Thyroid gland (tissue), 4 donors: ENCODE measurements at regions not wholly inside any gene's neighbourhood (a gene's known extent, or its start where the extent isn't known, plus 50 kb on each side); places are given as distances from the start of the nearest gene placed in this dataset.

Experiments used
- DNase-seq, 2 donors: peaks; one replicate each; pipeline ENCODE4 v3.0.0-alpha.2; 2019
- H3K27ac ChIP-seq, 3 donors: fragments of 200-600 bp; sonication (generic); 1 replicate in 2 of 3; 2 replicates in 1 of 3; pipeline ENCODE4 v1.5.1; 2016 to 2019; ENCODE audit warnings: mild to moderate bottlenecking in 1 of 3, moderate library complexity in 1 of 3
- H3K27me3 ChIP-seq: fragments of 200-600 bp; sonication (generic); one replicate; pipeline ENCODE4 v1.5.1; 2019
- H3K36me3 ChIP-seq, 2 donors: fragments of 200-600 bp; sonication (generic); one replicate each; pipeline ENCODE4 v1.5.1; 2016 to 2019
- H3K4me1 ChIP-seq, 2 donors: fragments of 200-600 bp; sonication (generic); one replicate each; pipeline ENCODE4 v1.5.1; 2017 to 2019
- H3K4me3 ChIP-seq, 3 donors: fragments of 200-600 bp; sonication (generic); replicated peaks in 1 of 3; 1 replicate in 2 of 3; 2 replicates in 1 of 3; pipeline ENCODE4 v1.5.1; 2016; ENCODE audit warnings: mild to moderate bottlenecking in 1 of 3
- H3K9me3 ChIP-seq: fragments of 200-600 bp; sonication (generic); one replicate; pipeline ENCODE4 v1.5.1; 2017
- POLR2A ChIP-seq, 2 donors: fragments of 450-650 bp; IDR thresholded peaks; one replicate each; pipeline ENCODE4 v1.6.1; 2017; ENCODE audit warnings: antibody characterized with exemption in 2 of 2, mild to moderate bottlenecking in 2 of 2, moderate library complexity in 1 of 2
- WGBS, 2 donors: methylation state at CpG; one replicate each; pipeline ENCODE4 v1.1.5; 2017; 5-methylcytosine and 5-hydroxymethylcytosine counted together
- intact Hi-C: fragments of 100-400 bp; cut with DNase I; formaldehyde crosslinking; loops from one replicate; pipeline ENCODE4 v1.15.1; 2023
- TF ChIP-seq, protein P1 (sequence below), 6 experiments: fragments of 200-600 bp in 3 of 6; fragments of 450-650 bp in 3 of 6; sonication (generic) in 3 of 6; IDR thresholded peaks; one replicate each; pipeline ENCODE4 v1.5.1; 2016 to 2019; ENCODE audit warnings: antibody characterized with exemption in 6 of 6, mild to moderate bottlenecking in 2 of 6, inconsistent platforms in 1 of 6, moderate library complexity in 1 of 6

DNA sequence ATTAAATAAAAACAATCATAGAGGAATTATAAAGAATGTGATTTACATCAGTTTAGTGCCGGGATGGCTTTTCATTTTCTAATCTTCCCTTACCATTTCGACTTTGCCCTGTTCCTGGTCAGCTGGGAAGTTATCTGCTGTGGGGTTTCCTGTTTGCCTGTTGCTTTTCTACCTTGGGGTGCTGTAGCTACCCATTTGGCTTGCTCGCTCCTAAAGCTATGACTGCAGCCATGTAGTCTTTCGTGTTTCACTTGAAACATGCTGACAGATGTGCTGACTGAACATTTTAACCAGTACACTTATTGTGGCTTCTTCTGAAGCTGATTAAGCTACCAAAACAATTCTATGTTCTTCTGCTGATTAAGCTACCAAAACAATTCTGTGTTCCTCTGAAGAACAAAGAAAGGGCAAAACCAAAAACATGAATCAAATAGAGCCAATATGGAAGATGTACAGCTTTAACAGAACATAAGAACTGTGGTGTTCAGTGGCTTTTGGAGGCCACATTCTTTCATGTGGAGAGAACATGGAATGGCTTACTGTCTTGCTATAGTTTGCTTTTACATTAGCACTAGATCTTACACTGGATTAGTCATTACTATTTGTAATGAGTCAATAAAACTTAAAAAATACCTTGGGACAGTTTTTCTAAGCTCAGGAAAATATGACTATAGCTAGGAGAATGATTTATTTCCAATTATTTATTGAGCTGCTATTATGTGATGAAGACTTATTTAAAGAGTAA, 440.4 kb downstream of the SPRY1 start:
- WGBS, 2 donors, result 80 to 84% methylated on average over 4 of the region's 4 CpGs
- H3K36me3 ChIP-seq, result no peaks in the 10 kb centered on the region
- H3K9me3 ChIP-seq, result no peaks in the 10 kb centered on the region
- no peak for DNase-seq
- TF ChIP-seq, protein P1, sequence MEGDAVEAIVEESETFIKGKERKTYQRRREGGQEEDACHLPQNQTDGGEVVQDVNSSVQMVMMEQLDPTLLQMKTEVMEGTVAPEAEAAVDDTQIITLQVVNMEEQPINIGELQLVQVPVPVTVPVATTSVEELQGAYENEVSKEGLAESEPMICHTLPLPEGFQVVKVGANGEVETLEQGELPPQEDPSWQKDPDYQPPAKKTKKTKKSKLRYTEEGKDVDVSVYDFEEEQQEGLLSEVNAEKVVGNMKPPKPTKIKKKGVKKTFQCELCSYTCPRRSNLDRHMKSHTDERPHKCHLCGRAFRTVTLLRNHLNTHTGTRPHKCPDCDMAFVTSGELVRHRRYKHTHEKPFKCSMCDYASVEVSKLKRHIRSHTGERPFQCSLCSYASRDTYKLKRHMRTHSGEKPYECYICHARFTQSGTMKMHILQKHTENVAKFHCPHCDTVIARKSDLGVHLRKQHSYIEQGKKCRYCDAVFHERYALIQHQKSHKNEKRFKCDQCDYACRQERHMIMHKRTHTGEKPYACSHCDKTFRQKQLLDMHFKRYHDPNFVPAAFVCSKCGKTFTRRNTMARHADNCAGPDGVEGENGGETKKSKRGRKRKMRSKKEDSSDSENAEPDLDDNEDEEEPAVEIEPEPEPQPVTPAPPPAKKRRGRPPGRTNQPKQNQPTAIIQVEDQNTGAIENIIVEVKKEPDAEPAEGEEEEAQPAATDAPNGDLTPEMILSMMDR (IDR thresholded peaks at IDR 0.05), result no peak
- no peak for TF ChIP-seq POLR2A (IDR thresholded peaks at IDR 0.05)
- H3K4me1 ChIP-seq, result no peaks in the 10 kb centered on the region
- no peaks in the 10 kb centered on the region for H3K27me3 ChIP-seq
- intact Hi-C loops, result no loop called here
- no peak overlapping the region for H3K27ac ChIP-seq
- no peak overlapping the region for H3K4me3 ChIP-seq

DNA sequence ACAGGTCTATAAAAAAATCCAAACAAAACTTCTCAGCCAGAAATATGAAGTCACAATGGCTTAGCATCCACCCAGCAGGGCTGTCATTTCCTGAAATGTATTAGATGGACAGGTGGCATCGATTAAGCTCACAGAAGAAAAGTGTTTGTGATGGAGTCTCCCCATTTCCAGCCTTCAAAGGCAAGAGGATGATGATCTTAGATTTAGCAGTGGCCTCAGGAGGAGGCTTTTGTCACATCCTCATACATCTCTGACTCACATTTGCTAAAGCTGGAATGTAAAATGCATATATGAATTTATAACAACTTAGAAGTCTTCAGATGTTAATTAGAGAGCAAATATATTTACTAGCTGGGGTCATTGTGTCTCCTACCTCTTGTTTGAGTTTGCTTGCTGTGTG, 441.9 kb downstream of the SPRY1 start:
- intact Hi-C loops, result no loop called here
- no peaks in the 10 kb centered on the region for H3K36me3 ChIP-seq

DNA sequence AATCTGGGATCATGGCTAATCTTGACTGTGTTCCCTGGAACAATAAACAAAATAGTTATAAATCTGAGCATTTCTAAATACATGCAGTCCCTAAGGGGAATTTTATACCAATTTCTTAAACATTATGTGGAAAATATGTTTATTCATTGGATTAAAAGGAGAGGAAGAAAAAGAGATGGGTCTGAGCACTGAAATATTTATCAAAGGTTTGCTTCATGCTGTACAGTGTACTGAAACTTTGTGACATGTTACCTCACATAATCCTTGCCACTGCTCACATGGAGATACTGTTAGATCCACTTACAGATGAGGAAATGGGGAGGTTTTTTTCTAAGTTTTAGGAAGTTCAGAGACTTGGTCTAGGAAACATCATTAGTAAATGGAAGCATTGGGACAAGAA, 443.6 kb downstream of the SPRY1 start:
- no peak for DNase-seq
- Histone ChIP-seq H3K27ac (no peak overlapping the region), H3K9me3 (no peaks in the 10 kb centered on the region), H3K27me3 (no peaks in the 10 kb centered on the region), H3K4me1 (no peaks in the 10 kb centered on the region), H3K36me3 (no peaks in the 10 kb centered on the region), H3K4me3 (no peak overlapping the region)
- intact Hi-C loops, result no loop called here
- no peak for TF ChIP-seq POLR2A (IDR thresholded peaks at IDR 0.05)
- TF ChIP-seq, protein P1 (IDR thresholded peaks at IDR 0.05), result no peak

More for the DNA sequence above, 441.9 kb downstream of the SPRY1 start:
- no peaks in the 10 kb centered on the region for H3K27me3 ChIP-seq
- TF ChIP-seq, protein P1 (IDR thresholded peaks at IDR 0.05), result no peak
- TF ChIP-seq POLR2A (IDR thresholded peaks at IDR 0.05), result no peak
- H3K4me1 ChIP-seq, result no peaks in the 10 kb centered on the region
- H3K9me3 ChIP-seq, result no peaks in the 10 kb centered on the region
- 50 to 56% methylated on average over 1 of the region's 1 CpG for WGBS, 2 donors
- no peak overlapping the region for H3K4me3 ChIP-seq
- H3K27ac ChIP-seq, result no peak overlapping the region
- no peak for DNase-seq

DNA sequence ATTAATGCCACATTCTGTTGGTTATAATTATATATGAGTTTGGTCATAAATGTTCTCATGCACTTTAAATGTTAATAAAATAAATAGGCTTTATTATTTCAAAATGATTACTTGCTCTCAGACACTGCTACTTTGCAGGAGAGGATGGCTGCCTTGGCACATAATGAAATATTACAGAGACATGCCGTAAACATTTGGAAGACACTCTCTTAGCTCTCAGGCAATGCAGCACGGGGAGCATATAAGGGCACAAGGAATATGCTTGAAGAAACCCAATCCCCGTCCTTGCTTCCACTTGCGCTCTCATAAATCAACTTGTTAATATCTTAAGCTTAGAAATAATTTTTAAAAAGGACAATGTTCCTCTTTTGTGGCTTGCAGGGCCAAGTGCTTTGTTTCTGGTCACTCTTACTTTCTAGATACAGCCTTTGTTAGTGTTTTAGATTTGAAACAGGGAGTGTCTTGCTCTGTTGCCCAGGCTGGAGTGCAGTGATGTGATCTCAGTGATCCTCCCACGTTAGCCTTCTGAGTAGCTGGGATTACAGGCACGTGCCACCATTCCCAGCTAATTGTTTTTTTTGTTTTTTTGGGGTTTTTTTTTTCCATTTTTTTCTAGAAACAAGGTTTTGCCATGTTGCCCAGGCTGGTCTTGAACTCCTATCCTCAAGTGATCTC, 445.0 kb downstream of the SPRY1 start:
- Histone ChIP-seq H3K27ac (no peak overlapping the region), H3K4me3 (no peak overlapping the region), H3K36me3 (no peaks in the 10 kb centered on the region), H3K9me3 (no peaks in the 10 kb centered on the region), H3K27me3 (no peaks in the 10 kb centered on the region), H3K4me1 (no peaks in the 10 kb centered on the region)
- WGBS, 2 donors, result 76 to 85% methylated on average over 6 of the region's 6 CpGs
- TF ChIP-seq, protein P1 (IDR thresholded peaks at IDR 0.05), result no peak
- intact Hi-C loops, result no loop called here
- DNase-seq, result no peak

DNA sequence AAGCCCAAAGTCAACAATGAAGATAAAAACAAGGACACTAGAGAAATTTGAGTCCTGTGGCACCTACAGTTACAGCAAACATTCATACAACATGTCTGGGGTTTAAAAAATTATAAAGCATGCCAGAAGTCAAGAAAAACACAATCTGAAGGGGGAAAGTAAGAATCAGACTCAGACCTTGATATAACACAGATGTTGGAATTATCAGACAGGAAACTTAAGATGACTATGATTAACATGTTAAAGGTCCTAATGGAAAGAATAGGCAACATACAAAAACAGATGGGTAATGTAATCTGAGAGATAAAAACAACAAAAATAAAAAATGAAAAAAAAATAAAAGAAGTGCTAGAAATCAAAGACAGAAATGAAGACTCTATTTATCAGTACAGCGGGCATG, 446.5 kb downstream of the SPRY1 start:
- H3K27me3 ChIP-seq, result no peaks in the 10 kb centered on the region
- H3K27ac ChIP-seq, result no peak overlapping the region
- no peaks in the 10 kb centered on the region for H3K9me3 ChIP-seq
- DNase-seq, result no peak
- TF ChIP-seq, protein P1 (IDR thresholded peaks at IDR 0.05), result no peak
- TF ChIP-seq POLR2A (IDR thresholded peaks at IDR 0.05), result no peak
- no peaks in the 10 kb centered on the region for H3K4me1 ChIP-seq
- intact Hi-C loops, result no loop called here
- no peak overlapping the region for H3K4me3 ChIP-seq
- no peaks in the 10 kb centered on the region for H3K36me3 ChIP-seq
- whole genome bisulfite sequencing, 2 donors, result 91 to 94% methylated on average over 1 of the region's 1 CpG
